SK-N-SH treated with all-trans-retinoic acid at 6 μM for 48 hours (cell line): ENCODE measurements at regions not wholly inside any gene's neighbourhood (a gene's known extent, or its start where the extent isn't known, plus 50 kb on each side); places are given as distances from the start of the nearest gene placed in this dataset.

Experiments used
- ATAC-seq: fragments of 200-7000 bp; cut with Tn5 transposase; 3 replicates; pipeline ENCODE4 v1.9.1; 2020; ENCODE audit warnings: mild to moderate bottlenecking, moderate library complexity
- CSDC2 ChIP-seq: fragments of 250-450 bp; sonication (Bioruptor Pico); IDR thresholded peaks from 2 replicates; pipeline ENCODE4 v1.5.0; 2020; ENCODE audit warnings: mild to moderate bottlenecking, moderate library complexity
- CSRNP3 ChIP-seq: fragments of 250-450 bp; sonication (Bioruptor Pico); IDR thresholded peaks from 2 replicates; pipeline ENCODE4 v1.5.1; 2021; ENCODE audit warnings: mild to moderate bottlenecking, moderate library complexity
- ESRRG ChIP-seq: fragments of 250-450 bp; sonication (Bioruptor Pico); IDR thresholded peaks from 2 replicates; pipeline ENCODE4 v1.6.1; 2021; ENCODE audit warnings: mild to moderate bottlenecking
- ISL1 ChIP-seq: fragments of 250-450 bp; sonication (Bioruptor Pico); IDR thresholded peaks from 2 replicates; pipeline ENCODE4 v2.1.2; 2022; ENCODE audit warnings: mild to moderate bottlenecking, moderate library complexity
- OSR1 ChIP-seq: fragments of 250-450 bp; sonication (Bioruptor Pico); IDR thresholded peaks from 2 replicates; pipeline ENCODE4 v1.8.0; 2022; ENCODE audit warnings: moderate library complexity, mild to moderate bottlenecking, inconsistent platforms
- PPARA ChIP-seq: fragments of 250-450 bp; sonication (Bioruptor Pico); IDR thresholded peaks from 2 replicates; pipeline ENCODE4 v1.5.0; 2020; ENCODE audit warnings: mild to moderate bottlenecking, borderline replicate concordance
- TCF4 ChIP-seq: fragments of 250-450 bp; sonication (Bioruptor Pico); IDR thresholded peaks from 2 replicates; pipeline ENCODE4 v1.8.0; 2021; ENCODE audit warnings: mild to moderate bottlenecking, moderate library complexity, borderline replicate concordance
- TOX ChIP-seq: fragments of 250-450 bp; sonication (Bioruptor Pico); IDR thresholded peaks from 2 replicates; pipeline ENCODE4 v1.8.0; 2021; ENCODE audit warnings: mild to moderate bottlenecking, moderate library complexity, borderline replicate concordance
- TSHZ2 ChIP-seq: fragments of 250-450 bp; sonication (Bioruptor Pico); IDR thresholded peaks from 2 replicates; pipeline ENCODE4 v1.5.0; 2020; ENCODE audit warnings: mild to moderate bottlenecking, moderate library complexity
- ZC3H10 ChIP-seq: fragments of 250-450 bp; sonication (Bioruptor Pico); IDR thresholded peaks from 2 replicates; pipeline ENCODE4 v1.5.1; 2021; ENCODE audit warnings: mild to moderate bottlenecking, moderate library complexity
- ZFP3 ChIP-seq: fragments of 250-450 bp; sonication (Bioruptor Pico); IDR thresholded peaks from 2 replicates; pipeline ENCODE4 v1.5.0; 2020; ENCODE audit warnings: mild to moderate bottlenecking, moderate library complexity
- ZNF565 ChIP-seq: fragments of 450-650 bp; formaldehyde crosslinking; conservative IDR thresholded peaks from 2 replicates; pipeline ENCODE4 v1.5.0; 2020; ENCODE audit warnings: low read depth, mild to moderate bottlenecking, moderate library complexity
- ZNF70 ChIP-seq: fragments of 450-650 bp; formaldehyde crosslinking; IDR thresholded peaks from 2 replicates; pipeline ENCODE4 v1.5.0; 2020; ENCODE audit warnings: mild to moderate bottlenecking, moderate library complexity
- TF ChIP-seq, protein P1 (sequence below): fragments of 250-450 bp; sonication (Bioruptor Pico); IDR thresholded peaks from 2 replicates; pipeline ENCODE4 v1.8.0; 2021; ENCODE audit warnings: low read depth, mild to moderate bottlenecking, moderate library complexity, borderline replicate concordance
- TF ChIP-seq, protein P2 (sequence below): fragments of 250-450 bp; sonication (Bioruptor Pico); IDR thresholded peaks from 2 replicates; pipeline ENCODE4 v1.8.0; 2020; ENCODE audit warnings: mild to moderate bottlenecking, moderate library complexity, borderline replicate concordance

GRCh38 chr4:159764343-159764952 lies 661.6 kb downstream of the RAPGEF2 start (continued):
- TF ChIP-seq CSRNP3 (CRISPR knock-in tag) (no peak), CSDC2 (CRISPR knock-in tag) (no peak)

DNA sequence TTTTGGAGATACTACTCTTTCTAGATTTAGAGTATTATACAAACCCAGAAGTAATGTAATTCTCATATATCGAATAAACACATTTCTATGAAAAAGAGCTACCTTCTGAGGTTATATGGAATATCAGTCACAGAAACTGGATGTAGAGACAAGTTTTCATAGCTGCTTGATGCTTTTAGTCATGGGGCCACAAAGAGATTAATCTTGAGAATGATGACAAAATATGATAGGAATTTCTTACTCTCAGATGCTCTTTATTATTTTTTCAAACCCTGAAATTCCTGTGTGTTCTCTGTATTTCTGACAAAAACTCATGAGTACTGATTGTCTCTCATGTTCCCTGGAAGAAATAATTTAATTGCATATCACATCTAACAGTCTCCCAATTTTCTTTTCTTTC lies 662.5 kb downstream of the RAPGEF2 start:
- TF ChIP-seq OSR1 (no peak), ZNF70 (CRISPR knock-in tag) (no peak), ISL1 (CRISPR knock-in tag) (peak; percentile 76)
- no peak for ATAC-seq

DNA sequence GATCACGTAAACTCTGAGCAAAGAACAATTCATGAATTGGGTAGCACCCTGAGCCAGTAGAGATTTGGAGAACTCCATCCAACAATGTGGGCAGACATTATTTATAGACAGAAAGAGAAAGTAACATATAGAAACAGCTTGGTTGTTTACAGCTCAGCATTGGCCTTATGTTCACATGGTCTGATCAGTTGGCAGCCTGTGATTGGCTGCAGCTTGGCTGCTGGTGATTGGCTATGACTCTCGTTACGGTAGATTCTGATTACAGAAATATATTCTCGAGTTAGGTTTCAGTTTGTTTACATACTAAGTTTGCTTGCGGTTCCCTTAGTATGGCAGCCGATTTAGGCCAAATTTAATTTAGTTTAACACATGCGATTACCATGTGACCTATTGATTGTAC lies 663.4 kb downstream of the RAPGEF2 start:
- no peak for ATAC-seq
- TF ChIP-seq, protein P1, sequence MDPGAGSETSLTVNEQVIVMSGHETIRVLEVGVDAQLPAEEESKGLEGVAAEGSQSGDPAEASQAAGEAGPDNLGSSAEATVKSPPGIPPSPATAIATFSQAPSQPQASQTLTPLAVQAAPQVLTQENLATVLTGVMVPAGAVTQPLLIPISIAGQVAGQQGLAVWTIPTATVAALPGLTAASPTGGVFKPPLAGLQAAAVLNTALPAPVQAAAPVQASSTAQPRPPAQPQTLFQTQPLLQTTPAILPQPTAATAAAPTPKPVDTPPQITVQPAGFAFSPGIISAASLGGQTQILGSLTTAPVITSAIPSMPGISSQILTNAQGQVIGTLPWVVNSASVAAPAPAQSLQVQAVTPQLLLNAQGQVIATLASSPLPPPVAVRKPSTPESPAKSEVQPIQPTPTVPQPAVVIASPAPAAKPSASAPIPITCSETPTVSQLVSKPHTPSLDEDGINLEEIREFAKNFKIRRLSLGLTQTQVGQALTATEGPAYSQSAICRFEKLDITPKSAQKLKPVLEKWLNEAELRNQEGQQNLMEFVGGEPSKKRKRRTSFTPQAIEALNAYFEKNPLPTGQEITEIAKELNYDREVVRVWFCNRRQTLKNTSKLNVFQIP, result no peak
- TF ChIP-seq TSHZ2 (CRISPR knock-in tag) (no peak), PPARA (CRISPR knock-in tag) (no peak), TOX (no peak), OSR1 (no peak), ESRRG (CRISPR knock-in tag) (no peak)

- TF ChIP-seq, protein P1, result no peak
- TF ChIP-seq ZNF70 (CRISPR knock-in tag) (no peak), ZFP3 (CRISPR knock-in tag) (no peak), OSR1 (no peak), TSHZ2 (CRISPR knock-in tag) (no peak), ZNF565 (CRISPR knock-in tag) (no peak), PPARA (CRISPR knock-in tag) (no peak), ZC3H10 (CRISPR knock-in tag) (no peak), TCF4 (CRISPR knock-in tag) (no peak)
- TF ChIP-seq, protein P2, sequence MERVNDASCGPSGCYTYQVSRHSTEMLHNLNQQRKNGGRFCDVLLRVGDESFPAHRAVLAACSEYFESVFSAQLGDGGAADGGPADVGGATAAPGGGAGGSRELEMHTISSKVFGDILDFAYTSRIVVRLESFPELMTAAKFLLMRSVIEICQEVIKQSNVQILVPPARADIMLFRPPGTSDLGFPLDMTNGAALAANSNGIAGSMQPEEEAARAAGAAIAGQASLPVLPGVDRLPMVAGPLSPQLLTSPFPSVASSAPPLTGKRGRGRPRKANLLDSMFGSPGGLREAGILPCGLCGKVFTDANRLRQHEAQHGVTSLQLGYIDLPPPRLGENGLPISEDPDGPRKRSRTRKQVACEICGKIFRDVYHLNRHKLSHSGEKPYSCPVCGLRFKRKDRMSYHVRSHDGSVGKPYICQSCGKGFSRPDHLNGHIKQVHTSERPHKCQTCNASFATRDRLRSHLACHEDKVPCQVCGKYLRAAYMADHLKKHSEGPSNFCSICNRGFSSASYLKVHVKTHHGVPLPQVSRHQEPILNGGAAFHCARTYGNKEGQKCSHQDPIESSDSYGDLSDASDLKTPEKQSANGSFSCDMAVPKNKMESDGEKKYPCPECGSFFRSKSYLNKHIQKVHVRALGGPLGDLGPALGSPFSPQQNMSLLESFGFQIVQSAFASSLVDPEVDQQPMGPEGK, result no peak
- no peak for ATAC-seq
Measured at GRCh38 chr4:159767406-159767805, 664.5 kb downstream of the RAPGEF2 start.
